MV-4-11 (cell line): ENCODE measurements at regions not wholly inside any gene's neighbourhood (a gene's known extent, or its start where the extent isn't known, plus 50 kb on each side); places are given as distances from the start of the nearest gene placed in this dataset.
"Not testable (repeated sequence)": the region's sequence is repeated elsewhere in the genome, so short reads cannot be mapped to it uniquely, and the experiment has no call there.

Experiments used
- DNase-seq: peaks from one replicate; lab custom pipeline; 2025; lab: John Stamatoyannopoulos, UW

DNA sequence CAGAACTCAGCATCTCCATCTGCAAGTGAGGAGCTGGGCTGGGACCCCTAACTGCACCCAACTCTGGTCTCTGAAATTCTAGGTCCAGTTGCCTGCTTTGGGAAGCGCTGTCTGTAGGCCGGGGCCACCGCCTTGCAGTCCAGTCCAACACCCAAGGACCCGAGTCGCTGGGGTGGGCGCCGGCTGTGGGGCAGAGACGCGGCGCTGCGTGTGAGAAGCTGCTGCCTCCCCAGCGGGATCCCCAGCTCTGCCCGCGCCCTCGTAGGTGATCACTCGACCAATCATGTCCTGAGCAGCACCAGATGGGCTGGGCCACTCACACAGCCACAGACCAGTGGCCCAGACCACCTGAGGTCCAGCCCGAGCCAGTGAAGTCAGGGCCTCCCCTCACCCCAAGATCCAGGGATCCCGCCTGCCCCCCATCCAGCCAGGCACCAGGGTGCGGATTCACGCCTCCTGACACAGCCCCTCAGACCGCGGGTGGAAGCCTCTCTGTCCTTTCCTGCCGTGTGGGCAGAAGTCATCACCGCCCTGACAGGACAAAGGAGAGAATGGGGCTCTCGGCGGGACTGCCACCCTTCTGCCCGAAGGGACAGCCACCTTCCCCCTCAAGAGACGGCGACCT, 67.4 kb upstream of the ADGRA1 start:
- DNase-seq, result no peak

DNA sequence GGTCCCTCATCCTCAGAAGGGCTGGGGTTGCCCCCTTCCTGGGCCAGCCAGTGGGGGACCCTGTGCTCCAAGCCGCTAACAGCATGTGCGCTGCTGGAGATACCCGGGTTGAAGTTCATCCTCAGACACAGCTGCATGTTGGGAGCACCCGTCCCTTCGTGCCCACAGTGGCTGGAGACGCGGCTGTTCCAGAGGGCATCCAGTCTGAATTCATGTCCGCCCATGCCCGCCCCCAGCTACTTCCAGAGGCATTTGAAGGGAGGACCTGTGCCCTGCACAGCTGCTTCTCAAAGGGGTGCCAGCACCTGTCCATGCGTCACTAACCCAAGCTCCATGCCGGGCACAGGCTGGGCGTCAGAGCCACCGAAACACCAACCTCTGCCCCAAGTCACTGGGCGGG, 68.1 kb upstream of the ADGRA1 start:
- DNase-seq, result no peak

DNA sequence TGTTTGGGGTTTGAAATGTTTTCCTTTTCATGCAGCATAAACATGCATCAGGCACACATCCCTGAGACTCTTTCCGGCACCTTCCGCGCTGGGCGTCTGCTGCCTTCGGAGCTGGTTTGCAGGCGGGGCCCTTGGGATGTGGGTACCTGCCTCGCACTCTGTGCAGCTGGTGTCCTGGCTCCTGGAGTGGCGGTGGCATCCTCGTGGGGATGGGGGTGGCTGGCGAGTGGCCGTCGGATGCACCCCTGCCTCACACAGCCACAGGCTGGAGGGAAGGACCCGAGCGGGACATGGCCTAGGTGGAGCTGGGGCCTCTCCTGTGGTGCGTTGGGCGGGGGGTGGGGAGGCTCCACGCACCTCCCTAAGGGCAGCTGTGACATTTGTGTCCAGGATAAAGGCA, 68.5 kb upstream of the ADGRA1 start:
- DNase-seq, result no peak

DNA sequence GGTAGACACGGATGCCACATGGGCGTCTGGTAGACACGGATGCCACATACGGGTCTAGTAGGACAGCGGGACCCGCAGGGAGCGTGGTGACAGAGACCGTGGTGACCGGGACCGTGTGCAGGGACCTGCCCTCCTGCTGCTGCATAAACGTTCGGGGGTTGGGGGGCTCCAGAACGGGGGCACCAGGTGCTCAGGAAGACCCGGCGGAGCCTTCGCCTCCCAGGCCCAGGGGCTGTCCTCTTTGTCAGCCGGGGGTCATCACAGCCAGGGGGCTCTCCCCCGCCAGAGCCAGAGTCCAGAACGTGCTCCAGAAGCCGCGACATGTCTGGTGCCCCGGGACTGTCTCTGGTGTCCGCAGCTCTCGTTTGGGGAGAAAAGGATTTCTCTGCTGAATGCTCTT, 69.2 kb upstream of the ADGRA1 start:
- DNase-seq, result no peak

DNA sequence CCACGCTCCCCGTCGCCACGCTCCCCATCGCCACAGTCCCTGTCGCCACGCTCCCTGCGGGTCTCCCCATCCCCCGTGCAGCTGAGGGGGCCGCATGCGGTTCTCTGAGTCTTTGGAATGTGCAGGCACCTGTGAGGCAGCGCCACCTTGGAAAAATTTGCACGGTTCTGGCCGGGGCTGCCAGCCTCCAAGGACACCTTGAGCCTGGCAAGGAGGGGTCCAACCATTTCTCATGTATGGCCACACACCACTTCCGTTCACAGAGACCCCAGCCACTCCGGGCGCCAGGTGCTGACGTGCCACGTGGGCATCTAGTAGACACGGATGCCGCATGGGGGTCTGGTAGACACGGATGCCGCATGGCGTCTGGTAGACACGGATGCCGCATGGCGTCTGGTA, 70.5 kb upstream of the ADGRA1 start:
- DNase-seq, result no peak

DNA sequence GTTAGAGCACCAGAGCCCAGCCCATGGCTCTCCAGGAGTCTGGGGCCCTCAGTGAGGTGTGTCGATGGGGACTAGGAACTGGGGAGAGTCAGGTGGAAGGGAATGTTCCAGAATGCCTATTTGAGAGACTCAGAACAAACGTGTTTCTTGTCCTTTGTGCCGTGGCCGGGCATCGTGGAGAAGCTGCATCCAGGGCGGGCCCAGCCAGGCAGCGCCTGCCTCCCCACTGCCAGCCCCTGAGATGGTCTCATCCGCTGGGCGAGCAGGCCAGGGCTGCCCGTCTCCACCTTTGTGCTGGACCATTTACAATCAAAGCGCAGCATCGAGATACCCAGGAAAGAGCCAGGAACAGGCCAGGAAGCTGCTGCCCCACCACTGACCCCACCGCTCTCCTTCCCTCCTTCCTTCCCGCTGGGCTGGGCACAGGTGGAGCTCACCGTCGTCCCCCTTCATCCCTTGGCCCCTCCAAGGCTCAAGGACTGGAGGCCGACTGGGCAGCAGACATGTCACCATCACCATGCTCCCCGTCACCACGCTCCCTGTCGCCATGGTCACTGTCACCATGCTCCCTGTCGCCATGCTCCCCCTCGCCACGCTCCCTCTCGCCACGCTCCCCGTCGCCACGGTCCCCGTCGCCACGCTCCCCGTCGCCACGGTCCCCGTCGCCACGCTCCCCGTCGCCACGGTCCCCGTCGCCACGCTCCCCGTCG, 71.1 kb upstream of the ADGRA1 start:
- no peak for DNase-seq

DNA sequence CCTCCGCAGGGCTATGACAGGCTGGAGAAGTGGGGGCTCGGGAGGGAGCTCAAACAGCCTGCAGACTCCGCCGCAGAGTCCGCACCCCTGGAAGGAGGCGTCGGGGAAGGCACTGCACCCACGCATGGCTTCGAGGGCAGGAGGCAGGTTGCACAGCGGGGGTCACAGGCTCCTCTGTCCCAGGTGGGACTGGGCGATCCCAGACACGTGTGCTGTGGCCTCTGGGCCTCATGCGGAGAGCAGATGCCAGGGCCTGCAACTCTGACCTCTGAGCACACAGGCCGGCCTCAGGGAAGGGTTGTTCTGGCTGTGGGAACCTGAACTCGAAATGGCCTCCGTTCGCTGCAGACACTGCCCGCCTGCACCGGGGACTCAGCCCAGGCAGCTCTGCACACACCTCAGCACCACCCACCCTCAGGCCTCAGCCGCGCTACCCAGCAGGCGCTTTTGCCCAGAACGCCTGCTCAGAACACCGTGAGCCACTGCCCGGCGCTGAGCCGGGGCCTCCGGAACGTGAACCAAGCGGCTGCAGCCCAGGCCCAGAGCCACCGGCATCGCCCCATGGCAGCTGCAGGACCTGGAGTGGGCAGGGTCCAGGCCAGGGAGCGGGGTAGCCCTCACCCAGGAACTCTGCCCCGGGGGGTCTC, 71.8 kb upstream of the ADGRA1 start:
- DNase-seq, result no peak

DNA sequence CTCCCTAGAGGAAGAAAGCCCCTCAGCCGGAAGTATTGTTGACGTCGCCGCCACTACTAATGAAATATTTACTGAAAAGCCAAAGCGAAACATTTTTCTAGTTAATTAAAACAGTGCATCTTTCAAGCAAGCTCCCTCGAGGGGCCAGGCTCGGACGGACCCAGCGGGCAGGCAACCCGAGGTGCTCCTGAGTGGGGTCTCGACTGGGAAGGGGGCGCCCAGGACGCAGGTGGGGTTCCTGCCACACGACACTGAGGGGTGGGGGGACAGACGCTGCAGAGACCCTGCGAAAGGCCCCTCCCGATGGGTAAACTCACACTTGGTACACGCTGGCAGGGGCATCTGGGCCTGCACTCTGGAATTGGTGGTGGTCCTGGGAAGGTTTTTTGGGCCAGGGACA, 72.4 kb upstream of the ADGRA1 start:
- no peak for DNase-seq

DNA sequence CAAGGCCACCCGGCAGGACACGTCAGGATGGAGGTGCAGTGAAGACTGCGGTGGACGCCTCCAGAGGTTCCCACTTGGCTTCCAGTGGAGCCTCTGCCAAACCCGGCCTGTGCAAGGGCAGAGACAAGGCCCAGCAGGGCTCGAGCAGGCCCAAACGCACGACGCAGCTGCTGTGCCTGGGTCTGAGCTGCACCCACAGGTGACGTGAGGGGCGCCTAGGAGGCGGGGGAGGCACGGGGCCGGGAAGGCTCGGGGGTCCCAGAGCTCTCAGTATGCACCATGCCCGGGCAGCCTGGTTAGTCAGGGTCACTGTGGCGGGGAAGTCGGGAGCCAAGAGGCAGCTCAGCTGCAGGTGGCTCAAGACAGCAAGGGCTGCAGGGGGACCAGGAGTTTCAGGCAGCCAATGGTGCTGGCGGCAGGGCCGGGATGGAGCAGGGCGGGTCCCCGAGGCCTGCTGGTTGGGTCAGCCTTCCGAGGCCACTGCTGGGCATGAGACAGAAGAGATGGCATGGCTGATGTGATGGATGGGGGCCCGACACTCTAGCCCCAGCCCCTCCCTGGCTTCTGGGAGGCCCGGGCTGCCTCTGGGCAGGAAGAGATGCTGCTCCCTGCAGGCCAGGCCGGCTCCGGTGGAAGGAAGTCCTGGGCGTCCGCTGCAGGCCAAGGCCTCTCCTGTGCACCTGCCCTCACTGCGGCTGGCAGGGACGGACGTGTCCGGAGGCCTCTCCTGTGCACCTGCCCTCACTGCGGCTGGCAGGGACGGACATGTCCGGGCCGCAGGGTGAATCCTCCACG, 72.2 kb upstream of the CFAP46 start:
- DNase-seq, result no peak

DNA sequence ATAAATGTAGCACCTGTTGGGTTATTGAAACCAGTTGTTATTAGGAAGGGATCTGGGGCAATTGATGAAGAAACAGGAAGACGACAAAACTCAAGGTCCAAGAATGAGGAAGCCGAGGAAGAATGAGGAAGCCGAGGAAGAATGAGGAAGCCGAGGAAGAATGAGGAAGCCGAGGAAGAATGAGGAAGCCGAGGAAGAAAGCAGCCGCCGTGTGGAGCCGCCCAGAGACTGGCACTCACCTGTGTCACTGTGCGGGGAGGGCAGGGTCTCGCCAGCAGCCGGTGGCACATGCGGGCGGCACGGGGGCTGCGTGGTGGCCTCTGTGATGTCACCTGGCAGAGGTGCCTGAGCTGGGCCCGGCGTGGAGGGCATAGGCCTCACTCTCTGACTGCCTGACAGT, 71.1 kb upstream of the CFAP46 start:
- DNase-seq, result peak; percentile 67

DNA sequence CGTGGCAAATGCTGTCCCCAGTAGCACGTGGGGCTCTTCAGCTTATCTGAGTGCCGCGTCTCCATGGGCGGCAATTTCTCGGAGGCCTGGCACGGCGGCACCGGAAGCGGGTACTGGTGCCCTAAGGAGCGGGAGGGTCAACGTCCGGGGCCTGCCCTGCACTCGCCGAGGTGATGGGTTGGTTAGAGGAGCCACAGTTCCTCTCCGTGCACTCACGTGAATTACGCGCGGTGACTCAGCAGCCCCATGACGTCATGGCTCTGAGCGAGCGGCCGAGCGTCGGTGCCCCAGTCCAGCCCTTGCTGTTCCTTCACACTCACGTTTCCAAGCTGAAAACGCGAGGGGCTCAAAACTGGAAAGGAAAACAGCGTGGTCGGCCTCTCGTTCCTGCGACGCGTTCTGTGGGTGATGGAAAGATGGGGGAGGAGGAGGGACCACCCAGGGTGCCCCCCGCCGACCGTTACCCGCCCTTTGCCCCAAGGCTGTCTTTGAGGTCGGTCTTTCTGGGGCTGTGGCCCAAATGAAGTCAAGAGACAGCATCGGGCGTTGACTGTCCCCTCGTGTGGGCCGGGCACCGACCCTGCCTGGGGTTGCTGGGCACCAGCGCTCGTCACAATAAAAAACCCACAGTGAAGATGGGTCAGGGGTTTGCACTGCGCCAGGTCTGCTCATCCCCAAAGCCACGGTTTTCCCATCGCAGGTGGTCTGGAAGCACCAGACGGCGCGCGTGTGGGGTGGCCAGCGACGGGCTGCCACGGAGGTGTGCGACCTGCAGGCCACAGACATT, 70.4 kb upstream of the CFAP46 start:
- DNase-seq, result no peak

DNA sequence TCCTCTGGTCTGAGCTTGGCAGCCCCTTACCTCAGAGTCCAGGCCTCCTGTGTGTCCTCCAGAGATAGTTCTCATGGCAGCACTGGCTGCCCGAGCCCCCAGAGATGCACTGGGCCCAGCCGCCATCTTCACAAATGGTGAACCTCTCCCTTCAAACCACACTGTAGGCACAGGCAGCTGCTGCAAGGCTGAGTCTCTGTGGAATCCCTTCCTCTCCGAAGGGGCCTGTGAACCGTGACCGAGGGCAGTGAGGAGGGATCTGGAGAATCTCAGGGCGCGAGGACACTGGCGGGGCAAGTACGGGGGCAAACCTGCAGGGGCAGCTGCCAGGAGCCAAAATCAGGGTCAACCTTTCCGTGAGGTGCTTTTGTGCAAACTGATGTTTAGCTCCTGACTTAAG, 69.5 kb upstream of the CFAP46 start:
- no peak for DNase-seq

DNA sequence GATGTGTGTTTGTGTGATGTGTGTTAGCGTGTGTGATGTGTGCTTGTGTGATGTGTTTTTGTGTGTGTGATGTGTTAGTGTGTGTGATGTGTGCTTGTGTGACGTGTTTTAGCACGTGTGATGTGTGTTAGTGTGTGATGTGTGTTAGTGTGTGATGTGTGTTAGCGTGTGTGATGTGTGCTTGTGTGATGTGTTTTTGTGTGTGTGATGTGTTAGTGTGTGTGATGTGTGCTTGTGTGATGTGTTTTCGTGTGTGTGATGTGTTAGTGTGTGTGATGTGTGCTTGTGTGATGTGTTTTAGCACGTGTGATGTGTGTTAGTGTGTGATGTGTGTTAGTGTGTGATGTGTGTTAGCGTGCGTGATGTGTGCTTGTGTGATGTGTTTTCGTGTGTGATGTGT, 69.0 kb upstream of the CFAP46 start:
- not testable (repeated sequence) for DNase-seq

DNA sequence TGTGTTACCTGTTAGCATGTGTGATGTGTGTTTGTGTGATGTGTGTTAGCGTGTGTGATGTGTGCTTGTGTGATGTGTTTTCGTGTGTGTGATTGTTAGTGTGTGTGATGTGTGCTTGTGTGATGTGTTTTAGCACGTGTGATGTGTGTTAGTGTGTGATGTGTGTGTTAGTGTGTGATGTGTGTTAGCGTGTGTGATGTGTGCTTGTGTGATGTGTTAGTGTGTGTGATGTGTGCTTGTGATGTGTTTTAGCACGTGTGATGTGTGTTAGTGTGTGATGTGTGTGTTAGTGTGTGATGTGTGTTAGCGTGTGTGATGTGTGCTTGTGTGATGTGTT, 68.4 kb upstream of the CFAP46 start:
- not testable (repeated sequence) for DNase-seq

DNA sequence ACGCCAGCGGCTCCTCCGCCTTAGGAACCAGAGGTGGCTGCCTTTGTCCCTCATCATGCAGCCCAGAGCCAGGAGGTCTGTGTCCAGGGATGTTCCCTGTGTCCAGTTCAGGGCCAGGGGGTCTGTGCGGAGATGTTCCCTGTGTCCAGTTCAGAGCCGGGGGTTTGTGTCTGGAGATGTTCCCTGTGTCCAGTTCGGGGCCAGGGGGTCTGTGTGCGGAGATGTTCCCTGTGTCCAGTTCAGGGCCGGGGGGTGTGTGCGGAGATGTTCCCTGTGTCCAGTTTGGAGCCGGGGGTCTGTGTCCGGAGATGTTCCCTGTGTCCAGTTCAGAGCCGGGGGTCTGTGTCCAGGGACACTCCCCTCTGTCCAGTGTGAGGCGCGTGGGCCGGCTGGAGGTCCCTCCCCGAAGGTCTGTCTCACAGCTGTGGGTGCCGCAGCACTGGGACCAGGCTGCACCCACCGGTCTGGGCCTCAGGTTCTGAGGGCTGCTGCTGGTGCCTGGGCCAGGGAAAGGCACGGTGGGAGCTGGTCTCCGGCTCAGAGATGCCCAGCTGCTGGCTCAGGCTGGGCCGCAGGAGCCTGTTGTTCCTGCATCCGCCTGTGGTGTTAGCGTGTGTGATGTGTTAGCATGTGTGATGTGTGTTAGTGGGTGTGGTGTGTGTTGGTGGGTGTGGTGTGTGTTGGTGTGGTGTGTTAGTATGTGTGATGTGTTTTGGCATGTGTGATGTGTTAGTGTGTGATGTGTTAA, 67.9 kb upstream of the CFAP46 start:
- DNase-seq, result no peak

DNA sequence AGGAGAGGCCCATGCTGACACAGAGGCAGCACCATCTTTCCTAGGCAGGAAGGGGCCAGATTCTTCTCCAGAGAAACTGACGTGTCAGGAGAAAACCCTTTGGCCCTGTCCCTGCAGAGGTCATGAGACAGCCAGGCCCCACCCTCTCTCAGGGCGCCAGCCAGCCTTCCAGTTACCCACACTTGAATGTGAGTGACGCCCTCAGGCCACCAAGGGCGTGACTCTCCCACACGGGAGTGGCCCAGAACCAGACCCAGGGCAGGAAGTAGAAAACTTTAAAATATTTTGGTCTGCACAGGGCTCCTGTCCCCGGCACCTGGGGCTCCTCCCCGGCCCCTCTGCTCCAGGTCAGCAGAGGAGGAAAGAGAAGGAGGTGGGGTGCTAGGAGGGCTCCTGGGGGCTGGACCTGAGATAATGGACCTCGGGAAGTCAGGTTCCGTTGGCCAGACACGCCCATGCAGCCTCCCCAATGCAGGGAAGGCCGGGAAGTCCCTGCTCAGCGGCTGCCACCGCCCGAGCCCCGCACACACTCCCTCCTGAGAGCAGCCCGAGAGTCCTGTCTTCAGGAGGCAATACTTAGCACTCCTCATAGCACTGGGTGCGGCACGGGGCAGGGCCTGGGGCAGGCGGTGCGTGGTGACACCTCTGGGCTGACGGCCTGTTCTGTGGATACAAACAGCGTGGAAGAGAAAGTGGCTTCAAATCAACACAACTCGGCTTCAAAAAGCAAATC, 67.0 kb upstream of the CFAP46 start:
- peak; percentile 68 for DNase-seq

DNA sequence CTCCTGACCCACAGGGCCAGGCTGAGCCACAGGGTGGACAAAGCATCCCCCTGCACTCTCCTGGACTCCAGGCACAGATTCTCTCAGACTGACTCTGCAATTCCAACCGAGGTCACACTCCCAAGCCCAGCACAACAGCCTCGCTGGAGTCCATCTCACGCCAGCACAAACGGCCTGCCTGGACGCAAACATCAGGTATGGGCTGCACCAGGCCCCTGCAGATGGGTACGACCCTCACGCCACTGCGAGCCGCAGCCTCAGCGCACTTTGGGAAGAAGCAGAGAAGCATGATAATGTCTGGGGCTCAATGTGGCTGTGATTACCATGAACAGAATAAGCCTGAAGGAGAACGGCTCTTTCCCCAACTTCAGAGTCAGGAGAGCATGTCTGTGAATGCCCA, 66.4 kb upstream of the CFAP46 start:
- DNase-seq, result no peak

DNA sequence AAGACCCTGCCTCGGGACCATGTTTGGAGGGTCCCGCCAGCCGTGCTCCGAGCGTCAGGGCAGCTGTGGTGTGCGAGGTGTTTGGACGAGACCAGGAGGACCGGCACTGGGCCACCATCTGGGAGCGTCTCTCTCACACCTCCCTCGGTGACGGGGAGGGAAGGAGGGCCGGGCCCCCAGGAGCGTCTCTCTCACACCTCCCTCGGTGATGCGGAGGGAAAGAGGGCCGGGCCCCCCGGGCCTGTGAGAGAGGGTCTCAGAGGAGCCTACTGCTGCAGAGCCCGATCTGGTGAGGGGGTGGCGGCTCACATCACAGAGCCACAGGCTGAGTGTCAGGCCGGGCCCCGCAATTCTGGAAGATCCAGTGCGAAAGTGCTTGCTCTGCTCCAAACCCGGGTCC, 65.8 kb upstream of the CFAP46 start:
- no peak for DNase-seq

DNA sequence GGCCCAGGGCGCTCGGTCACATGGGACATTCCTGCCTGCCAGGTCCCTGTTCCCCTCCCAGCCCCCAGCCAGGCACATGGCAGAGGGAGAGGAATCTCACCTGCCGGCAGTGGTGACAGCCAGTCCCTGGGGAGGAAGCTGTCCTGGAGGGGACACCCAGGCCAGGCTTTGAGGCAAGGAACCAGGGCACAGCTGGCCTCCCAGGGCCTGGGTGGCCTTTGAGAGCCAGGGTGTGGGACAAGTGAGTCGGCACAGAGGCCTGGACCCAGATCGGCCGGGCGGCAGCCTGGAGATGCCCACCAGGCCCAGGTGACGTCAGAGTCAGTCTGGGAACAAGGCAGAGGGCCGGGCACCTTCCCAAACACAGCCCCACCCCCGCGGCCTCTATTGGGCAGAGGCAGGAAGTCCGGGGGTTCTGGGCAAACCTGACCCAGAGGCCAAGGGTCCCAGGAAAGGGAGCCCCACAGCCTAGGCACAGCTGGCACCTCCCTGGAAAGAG, 65.0 kb upstream of the CFAP46 start:
- no peak for DNase-seq

DNA sequence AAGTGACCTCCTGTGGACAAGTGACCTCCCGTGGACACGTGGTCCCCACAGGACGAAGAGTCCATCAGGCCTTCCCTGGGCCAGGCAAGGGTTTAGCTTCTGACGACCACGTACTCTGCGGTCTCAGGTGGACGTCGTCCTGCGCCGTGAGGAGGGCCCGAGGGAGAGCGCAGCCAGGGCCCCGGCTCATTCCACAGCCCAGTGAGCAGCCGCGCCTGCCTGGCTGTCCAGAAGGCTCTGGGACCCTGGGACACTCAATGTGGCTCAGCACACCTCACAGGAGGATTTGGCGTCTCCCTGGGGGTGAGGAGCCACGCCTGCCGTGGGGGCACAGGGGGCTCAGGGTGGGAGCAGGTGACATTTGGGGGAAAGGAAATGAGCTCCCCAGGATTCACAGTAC, 64.4 kb upstream of the CFAP46 start:
- DNase-seq, result no peak

DNA sequence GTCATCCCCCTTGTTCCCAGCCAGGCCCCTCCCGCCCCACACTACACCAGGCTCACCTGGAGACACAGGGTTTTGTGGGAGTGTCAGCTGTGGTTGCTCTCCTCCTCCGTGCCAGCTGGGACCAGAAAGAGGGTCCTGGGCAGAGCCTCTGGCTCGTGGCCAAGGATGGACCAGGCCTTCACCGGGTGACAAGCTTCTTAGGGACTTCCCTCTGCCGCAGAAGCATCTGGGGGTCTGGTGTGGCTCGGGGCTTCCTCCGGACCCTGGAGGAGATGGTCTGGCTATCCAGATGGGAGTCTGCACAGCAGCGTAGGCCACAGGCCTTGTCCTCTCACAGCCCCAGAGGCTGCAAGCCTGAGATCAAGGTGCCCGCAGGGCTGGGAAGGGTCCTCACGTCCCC, 63.8 kb upstream of the CFAP46 start:
- no peak for DNase-seq
